Heart left ventricle (tissue), 13 donors: ENCODE measurements at regions not wholly inside any gene's neighbourhood (a gene's known extent, or its start where the extent isn't known, plus 50 kb on each side); places are given as distances from the start of the nearest gene placed in this dataset.

Experiments used
- CTCF ChIP-seq, 12 donors: fragments of 200-600 bp; sonication (generic) in 4 of 12; IDR thresholded peaks; one replicate each; pipeline versions ENCODE4 v1.5.0 to v1.8.0; 2018 to 2022; ENCODE audit warnings: antibody characterized with exemption in 12 of 12, mild to moderate bottlenecking in 5 of 12
- POLR2A ChIP-seq, 2 donors: fragments of 450-650 bp; IDR thresholded peaks; one replicate each; pipeline ENCODE4 v1.6.1; 2017; ENCODE audit warnings: antibody characterized with exemption in 2 of 2, mild to moderate bottlenecking in 2 of 2, moderate library complexity in 2 of 2
- donor health status: ischemic (EF 13 %, LVEDD 7.1; RV severe dilation, severe dysfunction).
- donor health status: DM: no; HTN: yes; CAD: no.
- donor health status: DM: no; HTN: no; CAD: no.
- donor health status: ischemic (EF 25% LVEDD 6.9; RV normal size, moderate dysfunction).
- donor health status: ischemic (EF 25% LVEDD 5.7; RV mildly dilated, moderate dysfunction).
- donor health status: ischemic (EF 35%, LVEDD 5.7; RV mildly dilated, moderate dysfunction).
- donor health status: nonischemic (EF 11% LVEDD 7.7; RV severe dilation, severe dysfunction).
- donor health status: DM: yes; HTN: yes; CAD: no.
- donor health status: PGD.
- donor health status: ischemic (EF 29% LVEDD 5.4; RV normal size, mild dysfunction).
- donor health status: nonischemic (EF 23%, LVEDD 6.1; RV moderate dilation, normal function).

GRCh38 chr2:107062599-107063220, 176.7 kb upstream of the ST6GAL2 start:
- TF ChIP-seq CTCF (IDR thresholded peaks at IDR 0.05) (no peak), POLR2A (IDR thresholded peaks at IDR 0.05) (no peak)
